Activated gamma-delta T cell treated with Interleukin-2 at 50 U/mL for 16 hours (primary cell): ENCODE measurements at regions not wholly inside any gene's neighbourhood (a gene's known extent, or its start where the extent isn't known, plus 50 kb on each side); places are given as distances from the start of the nearest gene placed in this dataset.
"Not testable (repeated sequence)": the region's sequence is repeated elsewhere in the genome, so short reads cannot be mapped to it uniquely, and the experiment has no call there.

Experiments used
- DNase-seq: peaks from one replicate; pipeline ENCODE4 v3.0.0-alpha.2; 2020

DNA sequence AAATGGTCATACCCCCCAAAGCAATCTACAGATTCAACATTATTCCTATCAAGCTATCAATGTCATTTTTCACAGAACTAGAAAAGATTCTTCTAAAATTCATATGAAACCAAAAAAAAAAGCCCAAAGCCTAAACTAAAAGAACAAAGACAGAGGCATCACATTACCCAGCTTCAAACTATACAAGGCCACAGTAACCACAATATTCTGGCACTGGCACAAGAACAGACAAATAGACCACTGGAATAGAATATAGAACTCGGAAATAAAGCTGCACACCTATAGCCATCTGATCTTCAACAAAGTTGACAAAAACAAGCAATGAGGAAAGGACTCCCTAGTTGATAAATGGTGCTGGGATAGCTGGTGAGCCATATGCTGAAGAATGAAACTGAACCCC lies 89.2 kb upstream of the PCED1B start:
- DNase-seq, result no peak

- DNase-seq, result not testable (repeated sequence)
These were observed 87.4 kb upstream of the PCED1B start for GRCh38 chr12:46992051-46992450.

- no peak for DNase-seq
These were observed 80.5 kb upstream of the PCED1B start for GRCh38 chr12:46998811-46999368.

DNA sequence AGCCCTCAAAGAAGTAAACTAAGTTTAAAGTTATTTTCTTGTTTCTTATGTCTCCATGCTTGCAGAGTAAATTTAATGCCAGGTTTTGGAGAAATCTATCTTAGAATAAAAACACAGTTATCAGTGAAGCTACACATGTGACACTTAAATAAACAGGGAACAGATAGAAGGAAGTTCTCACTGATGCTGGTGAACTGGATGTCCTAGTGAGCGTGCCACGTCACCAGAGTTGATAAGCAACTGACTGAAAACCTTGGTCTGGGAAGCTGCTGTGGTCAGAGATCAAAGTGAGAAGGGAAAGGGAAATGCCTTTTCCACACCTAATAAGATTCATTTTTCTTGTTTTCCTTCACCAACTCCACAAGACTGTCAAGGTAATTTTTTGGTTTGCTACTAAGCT lies 74.8 kb upstream of the PCED1B start:
- no peak for DNase-seq

DNA sequence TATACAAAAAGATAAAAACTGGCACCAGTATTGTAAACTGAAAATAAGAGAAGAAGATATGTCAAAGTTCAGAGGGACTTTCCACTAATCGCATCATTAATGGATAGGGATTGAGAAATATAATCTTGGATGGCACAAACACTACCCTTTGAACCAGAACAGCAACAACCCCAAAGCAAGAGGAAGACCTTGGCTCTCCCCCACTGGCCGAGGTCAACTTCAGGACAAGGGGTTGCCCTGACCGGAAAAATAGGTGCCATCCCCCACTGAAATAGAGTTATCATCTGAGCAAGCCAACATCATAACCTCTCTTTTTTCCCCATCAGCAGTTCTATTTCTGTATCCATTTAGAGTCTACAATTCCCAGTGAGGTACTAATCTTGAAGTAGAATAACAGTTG lies 72.4 kb upstream of the PCED1B start:
- DNase-seq, result no peak

DNA sequence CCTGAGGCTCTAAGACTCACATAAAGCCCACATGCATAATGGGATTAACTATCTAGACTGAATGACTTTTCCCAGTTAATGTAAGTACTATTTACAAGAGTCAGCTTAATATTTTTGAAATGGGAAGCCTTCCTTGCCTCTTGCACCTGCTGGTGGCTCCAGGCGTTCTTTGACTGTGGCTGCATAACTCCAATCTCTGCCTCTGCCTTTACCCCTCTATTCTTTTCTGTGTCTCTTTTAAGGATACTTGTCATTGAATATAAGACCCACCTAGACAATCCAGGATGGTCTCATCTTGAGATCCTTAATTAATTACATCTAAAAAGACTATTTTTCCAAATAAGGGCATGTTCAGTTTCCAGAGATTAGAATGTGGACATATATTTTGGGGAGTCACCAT lies 66.9 kb upstream of the PCED1B start:
- no peak for DNase-seq

DNA sequence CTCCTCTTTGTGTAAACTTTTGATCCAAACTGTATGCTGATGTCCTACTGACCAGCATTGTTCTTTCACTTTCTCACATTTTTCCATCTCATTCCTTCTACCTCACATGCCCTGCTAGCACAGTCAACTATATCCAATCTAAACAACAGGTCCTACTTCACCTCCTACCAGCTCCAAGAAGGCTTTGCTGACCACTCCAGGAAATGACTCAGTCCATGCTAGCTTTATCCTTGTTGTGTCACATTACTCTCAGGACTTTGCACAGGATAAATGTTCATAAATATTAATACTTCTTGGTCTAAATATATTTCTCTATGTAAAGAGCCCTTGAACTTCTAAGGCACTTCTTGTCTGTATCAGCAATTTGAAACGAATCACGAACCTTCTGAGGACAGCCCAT lies 64.9 kb upstream of the PCED1B start:
- DNase-seq, result no peak

DNA sequence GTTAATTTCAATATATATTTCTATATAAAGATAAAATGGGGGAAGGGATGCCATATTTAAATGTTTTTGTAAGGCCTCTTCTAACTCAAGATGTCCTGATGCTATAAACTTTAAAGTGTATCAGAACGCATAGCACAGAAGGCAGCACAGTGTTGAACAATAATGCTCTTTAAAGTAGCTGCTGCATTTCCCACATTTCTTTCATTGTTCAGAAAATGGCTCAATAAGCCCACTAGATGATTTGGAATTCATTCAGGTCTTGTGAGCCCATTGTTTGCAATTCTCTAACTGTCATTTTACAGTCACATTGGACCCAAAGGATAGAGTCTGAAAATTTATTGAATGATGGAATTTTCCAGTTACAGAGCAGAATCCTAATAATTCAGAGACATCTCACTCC lies 64.0 kb upstream of the PCED1B start:
- DNase-seq, result no peak

GRCh38 chr12:47017041-47017713 lies 62.2 kb upstream of the PCED1B start:
- no peak for DNase-seq

GRCh38 chr12:47017901-47018475 lies 61.4 kb upstream of the PCED1B start:
- no peak for DNase-seq

- DNase-seq, result no peak
These were observed 59.1 kb upstream of the PCED1B start for GRCh38 chr12:47020211-47020821.

DNA sequence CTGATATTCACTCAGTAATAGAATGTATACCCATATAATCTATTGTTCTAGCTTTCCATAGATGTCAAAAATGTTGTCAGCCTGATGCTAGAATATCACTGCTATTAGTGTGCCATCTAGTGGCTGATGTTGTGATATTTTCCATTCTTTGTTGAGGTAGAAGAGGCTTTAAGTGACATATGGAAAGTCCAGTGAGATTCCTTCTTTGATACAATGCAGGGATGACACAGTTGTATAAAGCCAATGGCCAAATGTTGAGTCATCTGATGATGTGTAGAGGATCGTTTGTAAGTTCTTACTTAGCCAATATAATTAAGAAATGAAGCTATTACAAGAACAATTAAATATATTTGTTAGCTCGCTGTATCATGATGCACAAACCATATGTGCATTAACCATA lies 58.1 kb upstream of the PCED1B start:
- no peak for DNase-seq

DNA sequence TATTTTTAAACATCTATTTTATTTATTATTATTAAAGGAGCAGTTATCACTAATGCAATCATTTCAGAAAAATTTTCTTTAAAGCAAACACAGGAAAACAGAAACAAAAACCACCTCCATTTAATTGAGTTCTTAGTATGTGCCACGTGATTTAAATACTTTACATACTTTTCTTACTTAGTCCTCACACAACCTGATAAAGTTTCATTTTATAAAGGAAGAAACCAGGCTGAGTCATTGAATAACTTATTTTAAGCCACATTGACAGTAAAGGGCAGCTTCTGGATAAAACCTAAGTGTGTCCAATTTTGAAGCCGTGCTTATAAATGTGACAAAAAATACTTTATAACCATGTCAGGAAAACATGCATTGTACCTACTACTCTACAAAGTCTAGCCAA lies 57.1 kb upstream of the PCED1B start:
- no peak for DNase-seq

DNA sequence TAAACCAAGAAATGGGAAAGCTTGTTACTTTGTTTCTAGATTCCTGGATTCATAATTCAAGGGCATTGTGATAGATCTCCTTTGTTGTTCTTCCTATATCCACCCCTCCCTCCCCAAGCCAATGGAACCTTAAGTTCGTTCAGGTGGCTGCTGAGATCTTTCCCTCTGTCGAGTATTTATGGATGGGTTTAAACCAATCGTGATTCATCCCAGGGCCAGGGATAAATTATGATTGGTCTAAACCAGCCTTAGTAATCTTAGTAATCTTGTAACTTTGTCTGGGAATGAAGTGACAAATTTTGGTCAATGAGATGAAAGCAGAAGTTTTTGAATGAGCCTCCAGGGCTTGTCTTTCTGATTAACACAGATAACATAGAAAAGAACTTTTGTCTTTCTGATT lies 56.1 kb upstream of the PCED1B start:
- no peak for DNase-seq

DNA sequence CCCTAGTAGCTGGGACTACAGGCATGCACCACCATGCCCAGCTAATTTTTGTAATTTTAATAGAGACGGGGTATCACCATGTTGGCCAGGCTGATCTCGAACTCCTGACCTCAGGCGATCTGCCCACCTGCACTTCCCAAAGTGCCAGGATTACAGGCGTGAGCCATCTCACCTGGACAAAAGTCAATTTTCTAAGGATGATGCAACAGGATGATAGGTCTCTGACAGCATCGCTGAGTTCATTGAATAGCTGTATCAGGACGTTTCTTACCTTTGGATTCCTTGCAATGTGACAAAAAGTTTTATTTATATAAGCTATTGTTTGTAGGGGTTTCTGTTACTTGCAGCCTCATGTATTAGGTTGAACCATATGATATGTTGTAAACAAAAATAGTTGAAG lies 55.5 kb upstream of the PCED1B start:
- DNase-seq, result no peak

- DNase-seq, result no peak
These were observed 55.0 kb upstream of the PCED1B start for GRCh38 chr12:47024463-47024862.

DNA sequence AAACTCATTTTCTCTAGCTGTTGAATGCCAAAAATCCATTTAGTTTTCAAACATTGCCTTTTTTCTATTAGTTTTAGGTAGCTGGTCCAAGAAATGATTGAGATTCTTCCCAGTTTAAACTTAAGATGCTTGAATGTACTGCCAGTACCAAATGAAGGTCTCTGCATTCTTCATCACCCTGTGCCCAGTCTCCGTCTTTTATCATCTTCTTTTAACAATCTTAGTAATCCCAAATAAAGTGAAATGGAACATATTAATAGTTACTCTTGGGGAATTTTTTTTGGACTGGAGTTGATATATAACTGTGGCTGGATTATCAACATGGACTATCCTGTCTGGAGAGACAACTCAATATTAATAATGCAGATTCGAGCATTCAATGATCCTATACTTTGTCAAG lies 54.1 kb upstream of the PCED1B start:
- no peak for DNase-seq

- DNase-seq, result no peak
These were observed 53.6 kb upstream of the PCED1B start for GRCh38 chr12:47025798-47026197.

DNA sequence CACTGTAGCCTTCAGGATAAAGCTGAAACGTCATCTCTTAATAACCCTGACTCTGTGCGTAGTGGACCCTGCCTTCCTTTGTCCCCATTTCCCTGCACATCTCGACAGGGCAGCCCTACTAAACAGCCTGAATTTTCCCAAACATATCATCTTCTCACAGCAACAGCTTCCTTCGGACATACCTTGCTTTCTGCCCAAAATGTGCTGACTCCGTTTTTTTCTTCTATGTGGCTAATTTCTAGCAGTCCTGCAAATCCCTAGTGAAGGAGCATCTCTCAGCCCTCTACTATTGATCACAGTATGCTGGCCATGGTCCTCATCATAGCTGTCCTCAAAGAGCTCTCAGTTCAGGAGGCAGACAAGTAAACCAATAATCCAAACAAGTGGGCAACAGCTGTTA lies 53.1 kb upstream of the PCED1B start:
- DNase-seq, result no peak
